ENCODE measurements at regions not wholly inside any gene's neighbourhood (a gene's known extent, or its start where the extent isn't known, plus 50 kb on each side); places are given as distances from the start of the nearest gene placed in this dataset.

DNA sequence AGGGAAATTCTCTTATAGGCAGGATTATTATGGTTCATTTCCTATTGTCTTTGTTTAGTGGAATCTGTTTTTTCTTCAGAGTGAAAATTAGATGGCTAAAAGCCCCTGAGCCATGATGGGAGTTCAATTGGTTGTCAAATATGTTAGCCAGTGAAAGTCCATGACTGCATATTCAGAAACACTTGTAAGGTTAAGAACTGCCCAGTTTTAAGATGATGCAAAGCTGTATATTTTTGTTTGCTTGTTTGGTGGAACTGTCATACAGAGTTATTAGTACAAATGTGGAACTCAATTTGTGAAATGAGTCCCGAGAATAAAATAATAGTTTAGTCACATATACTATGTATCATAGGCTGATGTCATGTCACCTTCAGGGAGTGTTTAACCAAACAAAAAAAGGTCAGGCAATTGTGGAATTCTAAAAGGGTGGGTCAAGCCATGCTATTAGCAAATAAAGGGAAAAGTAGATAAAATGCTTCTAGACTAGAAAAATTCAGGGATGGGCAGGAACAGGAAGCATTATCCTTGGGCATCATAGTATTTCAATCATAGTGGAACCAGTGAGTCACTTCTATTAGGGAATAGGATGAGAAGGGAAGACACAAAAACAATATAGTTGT is 248.3 kb upstream of the SLITRK1 start:
- no peak for TF ChIP-seq EP300 (IDR thresholded peaks at IDR 0.05)
- TF ChIP-seq, protein P1, sequence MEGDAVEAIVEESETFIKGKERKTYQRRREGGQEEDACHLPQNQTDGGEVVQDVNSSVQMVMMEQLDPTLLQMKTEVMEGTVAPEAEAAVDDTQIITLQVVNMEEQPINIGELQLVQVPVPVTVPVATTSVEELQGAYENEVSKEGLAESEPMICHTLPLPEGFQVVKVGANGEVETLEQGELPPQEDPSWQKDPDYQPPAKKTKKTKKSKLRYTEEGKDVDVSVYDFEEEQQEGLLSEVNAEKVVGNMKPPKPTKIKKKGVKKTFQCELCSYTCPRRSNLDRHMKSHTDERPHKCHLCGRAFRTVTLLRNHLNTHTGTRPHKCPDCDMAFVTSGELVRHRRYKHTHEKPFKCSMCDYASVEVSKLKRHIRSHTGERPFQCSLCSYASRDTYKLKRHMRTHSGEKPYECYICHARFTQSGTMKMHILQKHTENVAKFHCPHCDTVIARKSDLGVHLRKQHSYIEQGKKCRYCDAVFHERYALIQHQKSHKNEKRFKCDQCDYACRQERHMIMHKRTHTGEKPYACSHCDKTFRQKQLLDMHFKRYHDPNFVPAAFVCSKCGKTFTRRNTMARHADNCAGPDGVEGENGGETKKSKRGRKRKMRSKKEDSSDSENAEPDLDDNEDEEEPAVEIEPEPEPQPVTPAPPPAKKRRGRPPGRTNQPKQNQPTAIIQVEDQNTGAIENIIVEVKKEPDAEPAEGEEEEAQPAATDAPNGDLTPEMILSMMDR (IDR thresholded peaks at IDR 0.05) = no peak

Data from tibial nerve (tissue), 4 donors.